ENCODE measurements at regions not wholly inside any gene's neighbourhood (a gene's known extent, or its start where the extent isn't known, plus 50 kb on each side); places are given as distances from the start of the nearest gene placed in this dataset.

- WGBS (ENCODE audit: insufficient coverage), result no CpG with 5 or more reads among the region's 5 CpGs
- TF ChIP-seq CTCF (IDR thresholded peaks at IDR 0.05) (no peak), EZH2 (IDR thresholded peaks at IDR 0.05; ENCODE audit: borderline replicate concordance, insufficient read depth, low read depth, low read length, poor library complexity, severe bottlenecking) (no peak)
- ATAC-seq (ENCODE audit: low read depth) (no peak), DNase-seq (no peak)
- H3K36me3 ChIP-seq (replicated peaks in 1 of 2; ENCODE audit: control extremely low read depth in 1 of 2, control insufficient read depth in 1 of 2, extremely low read depth in 1 of 2, insufficient read depth in 2 of 2, low read length in 1 of 2), result no peaks in the 10 kb centered on the region
- H3K4me1 ChIP-seq (ENCODE audit: control insufficient read depth in 2 of 2, insufficient read depth in 2 of 2, low read length in 2 of 2), result no peaks in the 10 kb centered on the region
- H3K4me3 ChIP-seq (ENCODE audit: control extremely low read depth in 1 of 5, extremely low read depth in 1 of 5, insufficient read depth in 1 of 5, low read depth in 2 of 5, low read length in 4 of 5), result no peak overlapping the region
- intact Hi-C loops (cut with micrococcal nuclease), result no loop called here
- no peak overlapping the region for H2AFZ ChIP-seq (ENCODE audit: insufficient read depth, low read depth, low read length, poor library complexity, severe bottlenecking)
- no peak overlapping the region for H3K27ac ChIP-seq (ENCODE audit: low read length in 2 of 2)
- H3K9ac ChIP-seq (ENCODE audit: low read length), result no peak overlapping the region
- Mint-ChIP-seq H3K27ac (no peak overlapping the region), H3K4me1 (no peaks in the 10 kb centered on the region), H3K9me3 (ENCODE audit: insufficient read depth) (no peaks in the 10 kb centered on the region), H3K27me3 (no peaks in the 10 kb centered on the region), H3K4me3 (no peak overlapping the region)
- H3K4me2 ChIP-seq (replicated peaks; ENCODE audit: low read depth, low read length, poor library complexity, severe bottlenecking), result no peak overlapping the region
- peaks cover 0 to 9% (median 0%) of the 10 kb centered on the region in 3 donors for H3K9me3 ChIP-seq (ENCODE audit: control extremely low read depth in 1 of 3, control insufficient read depth in 2 of 3, insufficient read depth in 1 of 3, low read length in 2 of 3)
- no peaks in the 10 kb centered on the region for H4K20me1 ChIP-seq (ENCODE audit: control insufficient read depth, insufficient read depth, low read length, poor library complexity, severe bottlenecking)
- H3K27me3 ChIP-seq (replicated peaks in 1 of 4; ENCODE audit: control extremely low read depth in 1 of 4, control insufficient read depth in 3 of 4, insufficient read depth in 4 of 4, low read length in 3 of 4), result no peaks in the 10 kb centered on the region
- no peaks in the 10 kb centered on the region for H3K79me2 ChIP-seq (ENCODE audit: control insufficient read depth, insufficient read depth, low read length)
- CTCF ChIA-PET, result no interaction called here
- POLR2A ChIA-PET, result no interaction called here
Observed at GRCh38 chr2:193101591-193101990, 906.9 kb upstream of the TMEFF2 start.

- no peak overlapping the region for H3K4me3 ChIP-seq (ENCODE audit: control extremely low read depth in 1 of 5, extremely low read depth in 1 of 5, insufficient read depth in 1 of 5, low read depth in 2 of 5, low read length in 4 of 5)
- no peak for TF ChIP-seq CTCF (IDR thresholded peaks at IDR 0.05)
- no peak for TF ChIP-seq EZH2 (IDR thresholded peaks at IDR 0.05; ENCODE audit: borderline replicate concordance, insufficient read depth, low read depth, low read length, poor library complexity, severe bottlenecking)
- WGBS (ENCODE audit: insufficient coverage), result no CpG with 5 or more reads among the region's 1 CpG
- no peaks in the 10 kb centered on the region for H3K4me1 Mint-ChIP-seq
- peaks cover 2% of the 10 kb centered on the region for H3K9me3 Mint-ChIP-seq (ENCODE audit: insufficient read depth)
- no peak overlapping the region for H3K4me2 ChIP-seq (replicated peaks; ENCODE audit: low read depth, low read length, poor library complexity, severe bottlenecking)
- H3K27ac Mint-ChIP-seq, result no peak overlapping the region
- DNase-seq (no peak), ATAC-seq (ENCODE audit: low read depth) (no peak)
- intact Hi-C loops (cut with micrococcal nuclease), result no loop called here
- H3K27ac ChIP-seq (ENCODE audit: low read length in 2 of 2), result no peak overlapping the region
- H3K27me3 Mint-ChIP-seq, result no peaks in the 10 kb centered on the region
- no peaks in the 10 kb centered on the region for H3K27me3 ChIP-seq (replicated peaks in 1 of 4; ENCODE audit: control extremely low read depth in 1 of 4, control insufficient read depth in 3 of 4, insufficient read depth in 4 of 4, low read length in 3 of 4)
- H3K9ac ChIP-seq (ENCODE audit: low read length), result no peak overlapping the region
- H3K36me3 ChIP-seq (replicated peaks in 1 of 2; ENCODE audit: control extremely low read depth in 1 of 2, control insufficient read depth in 1 of 2, extremely low read depth in 1 of 2, insufficient read depth in 2 of 2, low read length in 1 of 2), result no peaks in the 10 kb centered on the region
- H4K20me1 ChIP-seq (ENCODE audit: control insufficient read depth, insufficient read depth, low read length, poor library complexity, severe bottlenecking), result no peaks in the 10 kb centered on the region
- ChIA-PET CTCF (no interaction called here), POLR2A (no interaction called here)
- no peak overlapping the region for H2AFZ ChIP-seq (ENCODE audit: insufficient read depth, low read depth, low read length, poor library complexity, severe bottlenecking)
- H3K4me3 Mint-ChIP-seq, result no peak overlapping the region
- no peaks in the 10 kb centered on the region for H3K4me1 ChIP-seq (ENCODE audit: control insufficient read depth in 2 of 2, insufficient read depth in 2 of 2, low read length in 2 of 2)
- no peaks in the 10 kb centered on the region for H3K9me3 ChIP-seq (ENCODE audit: control extremely low read depth in 1 of 3, control insufficient read depth in 2 of 3, insufficient read depth in 1 of 3, low read length in 2 of 3)
- no peaks in the 10 kb centered on the region for H3K79me2 ChIP-seq (ENCODE audit: control insufficient read depth, insufficient read depth, low read length)
Observed at GRCh38 chr2:193088026-193088425, 893.3 kb upstream of the TMEFF2 start.

All from B cell (primary cell).